ENCODE measurements at regions not wholly inside any gene's neighbourhood (a gene's known extent, or its start where the extent isn't known, plus 50 kb on each side); places are given as distances from the start of the nearest gene placed in this dataset.

- ChIA-PET POLR2A (no interaction called here), CTCF (no interaction called here)
- TF ChIP-seq TARDBP (IDR thresholded peaks at IDR 0.05) = no peak
- no peak for DNase-seq (ENCODE audit: extremely low spot score)
Observed at GRCh38 chr13:63631006-63631405, 2215.4 kb upstream of the PCDH20 start.

GRCh38 chr13:63629591-63629990 lies 2213.9 kb upstream of the PCDH20 start:
- DNase-seq (ENCODE audit: extremely low spot score) = no peak
- CTCF ChIA-PET = no interaction called here
- POLR2A ChIA-PET = no interaction called here
- TF ChIP-seq LEF1 (IDR thresholded peaks at IDR 0.05; ENCODE audit: borderline replicate concordance) (no peak), TARDBP (IDR thresholded peaks at IDR 0.05) (no peak), NFRKB (IDR thresholded peaks at IDR 0.05) (no peak), ELF4 (IDR thresholded peaks at IDR 0.05) (no peak), HDGF (IDR thresholded peaks at IDR 0.05; ENCODE audit: borderline replicate concordance) (no peak), SUZ12 (IDR thresholded peaks at IDR 0.05) (no peak), BHLHE40 (IDR thresholded peaks at IDR 0.05; ENCODE audit: borderline replicate concordance) (no peak), FOXA1 (IDR thresholded peaks at IDR 0.05) (no peak)

- ChIA-PET POLR2A (no interaction called here), CTCF (no interaction called here)
- DNase-seq (ENCODE audit: extremely low spot score) = no peak
- TF ChIP-seq CTBP1 (IDR thresholded peaks at IDR 0.05; ENCODE audit: borderline replicate concordance) (0 out of 2 replicates have a peak, but pooled peaks have one; percentile 3), PKNOX1 (IDR thresholded peaks at IDR 0.05) (peak; percentile 27; the same call in 1 of the 2 replicates), TARDBP (IDR thresholded peaks at IDR 0.05) (no peak), FOXK2 (IDR thresholded peaks at IDR 0.05) (0 out of 2 replicates have a peak, but pooled peaks have one; percentile 7)
Observed at GRCh38 chr13:63628310-63628709, 2212.7 kb upstream of the PCDH20 start.

GRCh38 chr13:63625869-63626268 lies 2210.2 kb upstream of the PCDH20 start:
- peak; percentile 40 for DNase-seq (ENCODE audit: extremely low spot score)
- no peak for TF ChIP-seq L3MBTL2 (conservative IDR thresholded peaks at IDR 0.05)
- no peak for TF ChIP-seq ELF4 (IDR thresholded peaks at IDR 0.05)
- no peak for TF ChIP-seq LEF1 (IDR thresholded peaks at IDR 0.05; ENCODE audit: borderline replicate concordance)
- TF ChIP-seq SP1 (IDR thresholded peaks at IDR 0.05) = no peak
- TF ChIP-seq ZNF384 (IDR thresholded peaks at IDR 0.05) = no peak
- TF ChIP-seq ARNT (IDR thresholded peaks at IDR 0.05) = no peak
- no peak for TF ChIP-seq FOXK2 (IDR thresholded peaks at IDR 0.05)
- no peak for TF ChIP-seq HDGF (IDR thresholded peaks at IDR 0.05; ENCODE audit: borderline replicate concordance)
- no peak for TF ChIP-seq FOXA1 (IDR thresholded peaks at IDR 0.05)
- TF ChIP-seq FOXM1 (IDR thresholded peaks at IDR 0.05; ENCODE audit: borderline replicate concordance) = no peak
- no peak for TF ChIP-seq BHLHE40 (IDR thresholded peaks at IDR 0.05; ENCODE audit: borderline replicate concordance)
- no peak for TF ChIP-seq TARDBP (IDR thresholded peaks at IDR 0.05)
- ChIA-PET POLR2A (no interaction called here), CTCF (interaction anchor here (0.6 to 0.8 kb wide), 2 partner anchors 10 to 335 kb away, joined by 3 to 4 read pairs; no protein-coding TSS in a partner anchor)

GRCh38 chr13:63614874-63615612 lies 2199.4 kb upstream of the PCDH20 start:
- ChIA-PET POLR2A (no interaction called here), CTCF (no interaction called here)
- TF ChIP-seq SUZ12 (IDR thresholded peaks at IDR 0.05) (no peak), BHLHE40 (IDR thresholded peaks at IDR 0.05; ENCODE audit: borderline replicate concordance) (no peak), ARNT (IDR thresholded peaks at IDR 0.05) (no peak; the same call in 1 of the 2 replicates), ZNF384 (IDR thresholded peaks at IDR 0.05) (no peak)
- DNase-seq (ENCODE audit: extremely low spot score) = no peak

GRCh38 chr13:63607153-63607552 lies 2191.5 kb upstream of the PCDH20 start:
- no peak for DNase-seq (ENCODE audit: extremely low spot score)
- ChIA-PET CTCF (interaction anchor here (0.7 kb wide), 1 partner anchor 1487 kb away, joined by 6 read pairs; no protein-coding TSS in a partner anchor), POLR2A (no interaction called here)
- TF ChIP-seq ZNF384 (IDR thresholded peaks at IDR 0.05) = no peak

- no peak for DNase-seq (ENCODE audit: extremely low spot score)
- CTCF ChIA-PET = no interaction called here
- POLR2A ChIA-PET = no interaction called here
- no peak for TF ChIP-seq SP1 (IDR thresholded peaks at IDR 0.05)
- no peak for TF ChIP-seq BHLHE40 (IDR thresholded peaks at IDR 0.05; ENCODE audit: borderline replicate concordance)
Observed at GRCh38 chr13:63605962-63606361, 2190.3 kb upstream of the PCDH20 start.

- ChIA-PET POLR2A (no interaction called here), CTCF (no interaction called here)
- TF ChIP-seq NFRKB (IDR thresholded peaks at IDR 0.05) = no peak
- no peak for DNase-seq (ENCODE audit: extremely low spot score)
Observed at GRCh38 chr13:63605403-63605802, 2189.8 kb upstream of the PCDH20 start.

GRCh38 chr13:63595811-63596210 lies 2180.2 kb upstream of the PCDH20 start:
- CTCF ChIA-PET = no interaction called here
- POLR2A ChIA-PET = no interaction called here
- no peak for DNase-seq (ENCODE audit: extremely low spot score)
- TF ChIP-seq ZNF384 (IDR thresholded peaks at IDR 0.05) (no peak), FOXA1 (IDR thresholded peaks at IDR 0.05) (no peak), ELF4 (IDR thresholded peaks at IDR 0.05) (no peak), LEF1 (IDR thresholded peaks at IDR 0.05; ENCODE audit: borderline replicate concordance) (no peak), BHLHE40 (IDR thresholded peaks at IDR 0.05; ENCODE audit: borderline replicate concordance) (no peak), HDGF (IDR thresholded peaks at IDR 0.05; ENCODE audit: borderline replicate concordance) (no peak), ARNT (IDR thresholded peaks at IDR 0.05) (no peak), SP1 (IDR thresholded peaks at IDR 0.05) (no peak), L3MBTL2 (conservative IDR thresholded peaks at IDR 0.05) (no peak), TARDBP (IDR thresholded peaks at IDR 0.05) (no peak), FOXK2 (IDR thresholded peaks at IDR 0.05) (no peak), SUZ12 (IDR thresholded peaks at IDR 0.05) (no peak), NFRKB (IDR thresholded peaks at IDR 0.05) (no peak), PKNOX1 (IDR thresholded peaks at IDR 0.05) (no peak), CTBP1 (IDR thresholded peaks at IDR 0.05; ENCODE audit: borderline replicate concordance) (no peak), FOXM1 (IDR thresholded peaks at IDR 0.05; ENCODE audit: borderline replicate concordance) (no peak)

Data from HEK293T (cell line).